Ishikawa (cell line): ENCODE measurements at regions not wholly inside any gene's neighbourhood (a gene's known extent, or its start where the extent isn't known, plus 50 kb on each side); places are given as distances from the start of the nearest gene placed in this dataset.

Experiments
- CEBPB ChIP-seq: IDR thresholded peaks from 2 replicates; pipeline ENCODE4 v1.6.1; 2012
- CREB1 ChIP-seq: IDR thresholded peaks from 2 replicates; pipeline ENCODE4 v1.6.1; 2012; ENCODE audit warnings: low read depth
- EGR1 ChIP-seq: IDR thresholded peaks from 2 replicates; pipeline ENCODE4 v1.6.1; 2012
- EP300 ChIP-seq: IDR thresholded peaks from 2 replicates; pipeline ENCODE4 v1.6.1; 2012; ENCODE audit warnings: borderline replicate concordance
- FOXM1 ChIP-seq: IDR thresholded peaks from 2 replicates; pipeline ENCODE4 v1.6.1; 2012; ENCODE audit warnings: low read depth, borderline replicate concordance
- MAX ChIP-seq: IDR thresholded peaks from 2 replicates; pipeline ENCODE4 v1.6.1; 2012
- NFIC ChIP-seq: IDR thresholded peaks from 2 replicates; pipeline ENCODE4 v1.6.1; 2012
- RAD21 ChIP-seq: IDR thresholded peaks from 2 replicates; pipeline ENCODE4 v1.6.1; 2012; ENCODE audit warnings: low read depth
- REST ChIP-seq: IDR thresholded peaks from 2 replicates; pipeline ENCODE4 v1.6.1; 2012; ENCODE audit warnings: low read depth, mild to moderate bottlenecking
- TAF1 ChIP-seq: IDR thresholded peaks from 2 replicates; pipeline ENCODE4 v1.6.1; 2012; ENCODE audit warnings: low read depth, mild to moderate bottlenecking
- TCF12 ChIP-seq: IDR thresholded peaks from 2 replicates; pipeline ENCODE4 v1.6.1; 2012; ENCODE audit warnings: low read depth
- USF1 ChIP-seq: IDR thresholded peaks from 2 replicates; pipeline ENCODE4 v1.6.1; 2012
- YY1 ChIP-seq: IDR thresholded peaks from 2 replicates; pipeline ENCODE4 v1.6.1; 2012; ENCODE audit warnings: low read depth

GRCh38 chr4:130424211-130424610 is 1328.3 kb downstream of the C4orf33 start:
- TF ChIP-seq MAX (no peak), YY1 (no peak), CEBPB (no peak), USF1 (no peak), FOXM1 (no peak), TCF12 (no peak), EP300 (no peak), CREB1 (no peak), REST (no peak), NFIC (no peak), EGR1 (no peak), RAD21 (no peak), TAF1 (no peak)
